GM12878 (cell line): ENCODE measurements at regions not wholly inside any gene's neighbourhood (a gene's known extent, or its start where the extent isn't known, plus 50 kb on each side); places are given as distances from the start of the nearest gene placed in this dataset.

Experiments
- ATAC-seq: fragments of 200-7000 bp; cut with Tn5 transposase; 3 replicates; pipeline ENCODE4 v1.9.1; 2020; ENCODE audit warnings: mild to moderate bottlenecking, moderate library complexity
- BruUV-seq: library from RNA; stranded (reverse); fragments of 400-500 nt; replicated peaks from 2 replicates; lab custom pipeline; 2021; lab: Mats Ljungman, UMichigan
- CTCF ChIA-PET: fragments of 300-600 bp; sonication (Branson Sonifier 250); formaldehyde crosslinking; extraction: SDS; loops from one replicate; lab custom pipeline; 2021; ENCODE audit warnings: inconsistent platforms; lab: Yijun Ruan, JAX
- POLR2A ChIA-PET: fragments of 350-600 bp; formaldehyde crosslinking; extraction: SDS; loops from one replicate; lab custom pipeline; 2021; ENCODE audit warnings: inconsistent platforms; lab: Charles Lee
- RAD21 ChIA-PET: fragments of 300-600 bp; sonication (Branson Sonifier 250); formaldehyde crosslinking; loops from one replicate; lab custom pipeline; 2023; ENCODE audit warnings: antibody characterized with exemption; ENCODE audit not compliant: unreplicated experiment; lab: Charles Lee
- SMC1A ChIA-PET: fragments of 300-600 bp; sonication (Branson Sonifier 250); formaldehyde crosslinking; loops from one replicate; lab custom pipeline; 2023; ENCODE audit not compliant: unreplicated experiment, uncharacterized antibody; lab: Charles Lee
- DNase-seq: peaks from one replicate; pipeline ENCODE4 v3.0.0-alpha.2; 2011; ENCODE audit warnings: low read depth, low spot score
- FAIRE-seq: peaks from 3 replicates; lab custom pipeline; 2011; peaks lifted over from hg19 to GRCh38; lab: Jason Lieb, UNC
- H2AFZ ChIP-seq: 2 replicates; pipeline ENCODE4 v1.6.0; 2011; ENCODE audit warnings: low read depth, low read length, control low read depth; ENCODE audit not compliant: control insufficient read depth
- H3K27ac ChIP-seq: 2 replicates; pipeline ENCODE4 v1.5.1; 2011; ENCODE audit warnings: control low read depth; ENCODE audit not compliant: control insufficient read depth, insufficient read depth
- H3K27me3 ChIP-seq, 2 experiments: replicated peaks in 1 of 2; 2 replicates each; pipeline versions ENCODE4 v1.6.0 to v1.6.1; 2011; ENCODE audit warnings: low read length in 1 of 2; ENCODE audit not compliant: control insufficient read depth in 2 of 2, insufficient read depth in 2 of 2
- H3K36me3 ChIP-seq, 2 experiments: 2 replicates each; pipeline ENCODE4 v1.5.1; 2011; ENCODE audit warnings: low read length in 1 of 2; ENCODE audit not compliant: control insufficient read depth in 2 of 2, insufficient read depth in 2 of 2
- H3K4me1 ChIP-seq: 2 replicates; pipeline ENCODE4 v1.6.1; 2011; ENCODE audit warnings: mild to moderate bottlenecking, low read length, moderate library complexity, mixed read lengths; ENCODE audit not compliant: control insufficient read depth, insufficient read depth
- H3K4me2 ChIP-seq: 2 replicates; pipeline ENCODE4 v1.6.0; 2011; ENCODE audit warnings: control low read depth; ENCODE audit not compliant: control insufficient read depth, insufficient read depth
- H3K4me3 ChIP-seq: fragments of 200-600 bp; sonication (generic); 2 replicates; pipeline ENCODE4 v1.5.1; 2016
- H3K79me2 ChIP-seq: 2 replicates; pipeline ENCODE4 v1.6.0; 2011; ENCODE audit warnings: low read length; ENCODE audit not compliant: control insufficient read depth, insufficient read depth
- H3K9ac ChIP-seq: 2 replicates; pipeline ENCODE4 v1.8.0; 2011; ENCODE audit warnings: low read length, control low read depth, mixed read lengths; ENCODE audit not compliant: control insufficient read depth, insufficient read depth
- H3K9me3 ChIP-seq: replicated peaks from 3 replicates; pipeline ENCODE4 v1.5.1; 2011; ENCODE audit warnings: mild to moderate bottlenecking, low read length; ENCODE audit not compliant: control insufficient read depth, insufficient read depth
- H4K20me1 ChIP-seq: 2 replicates; pipeline ENCODE4 v1.6.0; 2011; ENCODE audit not compliant: control insufficient read depth, insufficient read depth
- BCLAF1 ChIP-seq: fragments of 450-650 bp; IDR thresholded peaks from 2 replicates; pipeline ENCODE4 v1.6.1; 2017; ENCODE audit warnings: antibody characterized with exemption, mild to moderate bottlenecking, moderate library complexity
- BRCA1 ChIP-seq: IDR thresholded peaks from 2 replicates; pipeline ENCODE4 v1.6.1; 2011; ENCODE audit warnings: low read depth, low read length, improper control_type of control experiment
- CBFB ChIP-seq: IDR thresholded peaks from 2 replicates; pipeline ENCODE4 v1.6.1; 2016; ENCODE audit warnings: antibody characterized with exemption, low read depth
- E4F1 ChIP-seq: fragments of 450-650 bp; IDR thresholded peaks from 2 replicates; pipeline ENCODE4 v1.6.1; 2018; ENCODE audit warnings: borderline replicate concordance, mild to moderate bottlenecking; ENCODE audit not compliant: partially characterized antibody
- NBN ChIP-seq: fragments of 450-650 bp; IDR thresholded peaks from 2 replicates; pipeline ENCODE4 v1.6.1; 2016
- PBX3 ChIP-seq: IDR thresholded peaks from 2 replicates; pipeline ENCODE4 v1.6.1; 2011; ENCODE audit warnings: mild to moderate bottlenecking, low read depth, low read length, moderate library complexity; ENCODE audit not compliant: insufficient replicate concordance
- POU2F2 ChIP-seq: IDR thresholded peaks from 3 replicates; pipeline ENCODE4 v1.6.1; 2011; ENCODE audit warnings: low read depth, mild to moderate bottlenecking, low read length, borderline replicate concordance
- RAD21 ChIP-seq: IDR thresholded peaks from 2 replicates; pipeline ENCODE4 v1.6.1; 2011; ENCODE audit warnings: mild to moderate bottlenecking, low read depth, low read length, moderate library complexity; ENCODE audit not compliant: insufficient read depth
- RB1 ChIP-seq: fragments of 450-650 bp; formaldehyde crosslinking; IDR thresholded peaks from 2 replicates; pipeline ENCODE4 v1.6.1; 2017; ENCODE audit warnings: mild to moderate bottlenecking, borderline replicate concordance
- SMARCA5 ChIP-seq: fragments of 450-650 bp; IDR thresholded peaks from 2 replicates; pipeline ENCODE4 v1.6.1; 2017; ENCODE audit warnings: mild to moderate bottlenecking
- TCF12 ChIP-seq: IDR thresholded peaks from 2 replicates; pipeline ENCODE4 v1.6.1; 2011; ENCODE audit warnings: low read depth, mild to moderate bottlenecking, low read length
- USF1 ChIP-seq: IDR thresholded peaks from 2 replicates; pipeline ENCODE4 v1.6.1; 2011; ENCODE audit warnings: borderline replicate concordance, low read depth, mild to moderate bottlenecking, moderate library complexity, mixed read lengths, low read length; ENCODE audit not compliant: insufficient read depth; ENCODE audit errors: extremely low read length
- ZNF687 ChIP-seq: fragments of 450-650 bp; IDR thresholded peaks from 2 replicates; pipeline ENCODE4 v1.6.1; 2017; ENCODE audit warnings: mild to moderate bottlenecking, moderate library complexity
- whole genome bisulfite sequencing: methylation state at CpG from one replicate; pipeline ENCODE4 v1.1.6; 2016; ENCODE audit warnings: low lambda C conversion rate; ENCODE audit not compliant: insufficient replicate concordance, insufficient coverage; ENCODE audit errors: missing lambda C conversion rate; 5-methylcytosine and 5-hydroxymethylcytosine counted together
- in situ Hi-C: fragments of 300-500 bp; cut with MboI; formaldehyde crosslinking; loops from 9 replicates; pipeline ENCODE4 v1.14.3; 2018; ENCODE audit warnings: mixed read lengths
- intact Hi-C: fragments of 100-400 bp; cut with micrococcal nuclease; formaldehyde crosslinking; loops from one replicate; pipeline ENCODE4 v1.14.2; 2022; ENCODE audit not compliant: unreplicated experiment

GRCh38 chr1:25055961-25056360, 125.9 kb upstream of the RUNX3 start:
- H3K27ac ChIP-seq = no peak overlapping the region
- H3K27me3 ChIP-seq = peaks cover 5 to 6% of the 10 kb centered on the region in 2 experiments; a peak in 3 of 4 replicates
- no peaks in the 10 kb centered on the region for H4K20me1 ChIP-seq
- no peak for ATAC-seq
- H3K9me3 ChIP-seq = no peaks in the 10 kb centered on the region
- no peak for DNase-seq
- FAIRE-seq = no peak
- 24% methylated on average over 5 of the region's 5 CpGs for WGBS
- H3K9ac ChIP-seq = no peak overlapping the region
- CTCF ChIA-PET = no interaction called here
- POLR2A ChIA-PET = interaction anchor here (0.5 kb wide), 1 partner anchor 1611 kb away, joined by 3 read pairs; no protein-coding TSS in a partner anchor
- SMC1A ChIA-PET = interaction anchor here (0.9 to 1.5 kb wide), 2 partner anchors 9 to 24 kb away, joined by 3 read pairs; no protein-coding TSS in a partner anchor
- no peak overlapping the region for H3K4me3 ChIP-seq
- intact Hi-C loops (no loop called here), in situ Hi-C loops (no loop called here)
- H3K79me2 ChIP-seq = no peaks in the 10 kb centered on the region
- H3K4me1 ChIP-seq = no peaks in the 10 kb centered on the region
- H3K4me2 ChIP-seq = no peak overlapping the region
- RAD21 ChIA-PET = interaction anchor here (0.5 kb wide), 1 partner anchor 155 kb away, joined by 4 read pairs; no protein-coding TSS in a partner anchor
- no peak overlapping the region for H2AFZ ChIP-seq
- no peaks in the 10 kb centered on the region for H3K36me3 ChIP-seq
- BruUV-seq = no TSS peak
- TF ChIP-seq NBN (no peak), POU2F2 (no peak), RAD21 (no peak), TCF12 (no peak), PBX3 (no peak), SMARCA5 (no peak), RB1 (no peak), BRCA1 (no peak), CBFB (no peak), E4F1 (no peak), BCLAF1 (no peak), USF1 (no peak), ZNF687 (no peak)
